H9 (cell line): ENCODE measurements at regions not wholly inside any gene's neighbourhood (a gene's known extent, or its start where the extent isn't known, plus 50 kb on each side); places are given as distances from the start of the nearest gene placed in this dataset.
A peak's percentile ranks its signal among the peaks of the same experiment; 100 is the strongest.

Experiments used
- DNase-seq: peaks from one replicate; pipeline ENCODE4 v3.0.0-alpha.2; 2017
- H2AFZ ChIP-seq: one replicate; pipeline ENCODE4 v1.6.1; 2013; ENCODE audit warnings: mild to moderate bottlenecking, low read length, control low read depth, moderate library complexity
- H2AK5ac ChIP-seq: 2 replicates; pipeline ENCODE4 v1.6.1; 2013; ENCODE audit warnings: low read length, control low read depth, mixed read lengths; ENCODE audit not compliant: insufficient read length
- H2BK120ac ChIP-seq: one replicate; pipeline ENCODE4 v1.6.1; 2013; ENCODE audit warnings: low read depth, mild to moderate bottlenecking, low read length, control low read depth, inconsistent platforms; ENCODE audit not compliant: poor library complexity, severe bottlenecking
- H2BK12ac ChIP-seq: 2 replicates; pipeline ENCODE4 v1.6.1; 2013; ENCODE audit warnings: low read length, control low read depth, mixed read lengths, low read depth; ENCODE audit not compliant: insufficient read length
- H2BK15ac ChIP-seq: 2 replicates; pipeline ENCODE4 v1.6.1; 2013; ENCODE audit warnings: low read depth, low read length, control low read depth
- H2BK20ac ChIP-seq: one replicate; pipeline ENCODE4 v1.6.1; 2013; ENCODE audit warnings: low read depth, mild to moderate bottlenecking, low read length, control low read depth, inconsistent platforms; ENCODE audit not compliant: poor library complexity, severe bottlenecking
- H2BK5ac ChIP-seq: 2 replicates; pipeline ENCODE4 v1.6.1; 2013; ENCODE audit warnings: low read length, control low read depth, mixed read lengths; ENCODE audit not compliant: insufficient read length
- H3K14ac ChIP-seq: 2 replicates; pipeline ENCODE4 v1.6.1; 2013; ENCODE audit warnings: low read length, control low read depth; ENCODE audit not compliant: insufficient read depth
- H3K18ac ChIP-seq: 2 replicates; pipeline ENCODE4 v1.6.1; 2013; ENCODE audit warnings: low read depth, mild to moderate bottlenecking, mixed read lengths, low read length, control low read depth; ENCODE audit not compliant: insufficient read length
- H3K23ac ChIP-seq: 2 replicates; pipeline ENCODE4 v1.6.1; 2013; ENCODE audit warnings: low read length, control low read depth, mixed read lengths, low read depth; ENCODE audit not compliant: insufficient read length
- H3K23me2 ChIP-seq: 2 replicates; pipeline ENCODE4 v1.6.1; 2013; ENCODE audit warnings: low read depth, mild to moderate bottlenecking, mixed read lengths, low read length, control low read depth; ENCODE audit not compliant: insufficient read length, poor library complexity, severe bottlenecking
- H3K27ac ChIP-seq: 2 replicates; pipeline ENCODE4 v1.5.1; 2013; ENCODE audit warnings: low read length, control low read depth, mixed read lengths, low read depth; ENCODE audit not compliant: insufficient read length
- H3K27me3 ChIP-seq: 2 replicates; pipeline ENCODE4 v1.6.1; 2013; ENCODE audit warnings: low read length, control low read depth, inconsistent platforms; ENCODE audit not compliant: insufficient read depth
- H3K4ac ChIP-seq: 2 replicates; pipeline ENCODE4 v1.6.1; 2013; ENCODE audit warnings: low read depth, mild to moderate bottlenecking, control low read depth, inconsistent platforms, low read length, moderate library complexity
- H3K4me1 ChIP-seq: 2 replicates; pipeline ENCODE4 v1.6.1; 2013; ENCODE audit warnings: low read length, control low read depth, inconsistent platforms; ENCODE audit not compliant: insufficient read depth
- H3K4me2 ChIP-seq: 2 replicates; pipeline ENCODE4 v1.6.1; 2013; ENCODE audit warnings: low read length, control low read depth, mixed read lengths; ENCODE audit not compliant: insufficient read length, insufficient read depth
- H3K56ac ChIP-seq: 2 replicates; pipeline ENCODE4 v1.6.1; 2013; ENCODE audit warnings: low read depth, mild to moderate bottlenecking, mixed read lengths, low read length, control low read depth; ENCODE audit not compliant: insufficient read length
- H3K79me1 ChIP-seq: 2 replicates; pipeline ENCODE4 v1.6.1; 2013; ENCODE audit warnings: low read depth, mild to moderate bottlenecking, moderate library complexity, low read length, control low read depth, inconsistent platforms; ENCODE audit not compliant: insufficient read depth, poor library complexity, severe bottlenecking
- H3K79me2 ChIP-seq: 2 replicates; pipeline ENCODE4 v1.6.1; 2013; ENCODE audit warnings: low read length, control low read depth, inconsistent platforms; ENCODE audit not compliant: insufficient read depth
- H3K9ac ChIP-seq: 2 replicates; pipeline ENCODE4 v1.6.1; 2013; ENCODE audit warnings: low read length, control low read depth, mixed read lengths; ENCODE audit not compliant: insufficient read length; ENCODE audit errors: extremely low read depth
- H3K9me3 ChIP-seq: one replicate; pipeline ENCODE4 v1.6.1; 2013; ENCODE audit warnings: low read depth, low read length, inconsistent platforms; ENCODE audit not compliant: control insufficient read depth
- H3T11ph ChIP-seq: one replicate; pipeline ENCODE4 v1.6.1; 2013; ENCODE audit warnings: mild to moderate bottlenecking, low read length, control low read depth, inconsistent platforms
- H4K20me1 ChIP-seq: one replicate; pipeline ENCODE4 v1.6.1; 2013; ENCODE audit not compliant: control insufficient read depth, insufficient read length, insufficient read depth
- H4K5ac ChIP-seq: 2 replicates; pipeline ENCODE4 v1.6.1; 2013; ENCODE audit warnings: low read depth, mild to moderate bottlenecking, mixed read lengths, low read length, control low read depth; ENCODE audit not compliant: insufficient read length
- H4K8ac ChIP-seq: replicated peaks from 2 replicates; pipeline ENCODE4 v1.6.1; 2013; ENCODE audit warnings: low read length, control low read depth, mixed read lengths, low read depth; ENCODE audit not compliant: insufficient read length
- H4K91ac ChIP-seq: 2 replicates; pipeline ENCODE4 v1.6.1; 2013; ENCODE audit warnings: low read depth, mild to moderate bottlenecking, moderate library complexity, mixed read lengths, low read length, control low read depth; ENCODE audit not compliant: insufficient read length
- H3K27ac Mint-ChIP-seq, 3 experiments: 2 replicates in 2 of 3; 3 replicates in 1 of 3; pipeline ENCODE4 v1.8.0; 2020 to 2021; ENCODE audit warnings: mixed read lengths in 3 of 3, mild to moderate bottlenecking in 1 of 3, moderate library complexity in 1 of 3
- H3K27me3 Mint-ChIP-seq: 2 replicates; pipeline ENCODE4 v1.8.0; 2021; ENCODE audit warnings: low read depth, mild to moderate bottlenecking, moderate library complexity, mixed read lengths
- H3K36me3 Mint-ChIP-seq, 3 experiments: 2 replicates in 2 of 3; 3 replicates in 1 of 3; pipeline ENCODE4 v1.8.0; 2020 to 2021; ENCODE audit warnings: low read depth in 3 of 3, mixed read lengths in 3 of 3; ENCODE audit not compliant: insufficient read depth in 1 of 3
- H3K4me1 Mint-ChIP-seq, 2 experiments: 2 replicates each; pipeline ENCODE4 v1.8.0; 2020; ENCODE audit warnings: mixed read lengths in 2 of 2
- H3K4me3 Mint-ChIP-seq, 2 experiments: 2 replicates in 1 of 2; 3 replicates in 1 of 2; pipeline ENCODE4 v1.8.0; 2020 to 2021; ENCODE audit warnings: mild to moderate bottlenecking in 2 of 2, mixed read lengths in 2 of 2, moderate library complexity in 1 of 2
- H3K9me3 Mint-ChIP-seq, 2 experiments: 2 replicates in 1 of 2; 3 replicates in 1 of 2; pipeline ENCODE4 v1.8.0; 2020; ENCODE audit warnings: mild to moderate bottlenecking in 2 of 2, mixed read lengths in 2 of 2, moderate library complexity in 1 of 2
- CTCF ChIP-seq: fragments of 200-600 bp; sonication (generic); conservative IDR thresholded peaks from 3 replicates; pipeline ENCODE4 v1.8.0; 2021; ENCODE audit warnings: antibody characterized with exemption, mild to moderate bottlenecking
- WGBS: extraction: QIAGEN DNeasy Blood & Tissue Kit; methylation state at CpG from one replicate; pipeline ENCODE4 v1.1.7; 2013; ENCODE audit warnings: missing lambda C conversion rate, low lambda C conversion rate, mixed read lengths; ENCODE audit not compliant: insufficient read length; ENCODE audit errors: extremely low coverage; 5-methylcytosine and 5-hydroxymethylcytosine counted together

- Mint-ChIP-seq H3K4me1 (peaks cover 13 to 24% of the 10 kb centered on the region in 2 experiments), H3K36me3 (no peaks in the 10 kb centered on the region), H3K27ac (peak overlapping the region in 1 of 3 experiments; percentile 47; a peak in 1 of 7 replicates), H3K9me3 (no peaks in the 10 kb centered on the region), H3K4me3 (no peak overlapping the region), H3K27me3 (no peaks in the 10 kb centered on the region)
- no peak overlapping the region for H3K4ac ChIP-seq
- no peak overlapping the region for H4K8ac ChIP-seq
- H3K4me2 ChIP-seq, result no peak overlapping the region
- no peak overlapping the region for H3K18ac ChIP-seq
- no peak overlapping the region for H3K23ac ChIP-seq
- no peaks in the 10 kb centered on the region for H3K23me2 ChIP-seq
- no peaks in the 10 kb centered on the region for H3K27me3 ChIP-seq
- H4K5ac ChIP-seq, result no peak overlapping the region
- TF ChIP-seq CTCF, result no peak
- no peak overlapping the region for H3K9ac ChIP-seq
- H3K4me1 ChIP-seq, result no peaks in the 10 kb centered on the region
- H2BK120ac ChIP-seq, result no peak overlapping the region
- H2BK20ac ChIP-seq, result no peak overlapping the region
- H3K56ac ChIP-seq, result no peak overlapping the region
- H2BK15ac ChIP-seq, result no peak overlapping the region
- H2BK12ac ChIP-seq, result no peak overlapping the region
- no peak overlapping the region for H3K14ac ChIP-seq
- H4K20me1 ChIP-seq, result no peaks in the 10 kb centered on the region
- no peak for DNase-seq
- H3K79me2 ChIP-seq, result no peaks in the 10 kb centered on the region
- no peaks in the 10 kb centered on the region for H3K79me1 ChIP-seq
- H4K91ac ChIP-seq, result no peak overlapping the region
- no peak overlapping the region for H2BK5ac ChIP-seq
- no CpG with 5 or more reads among the region's 1 CpG for WGBS
- H3K27ac ChIP-seq, result no peak overlapping the region
- no peaks in the 10 kb centered on the region for H3K9me3 ChIP-seq
- no peak overlapping the region for H2AK5ac ChIP-seq
- no peak overlapping the region for H3T11ph ChIP-seq
- H2AFZ ChIP-seq, result no peak overlapping the region
Measured at GRCh38 chr9:12469084-12469483, 224.1 kb upstream of the TYRP1 start.
